ENCODE measurements at regions not wholly inside any gene's neighbourhood (a gene's known extent, or its start where the extent isn't known, plus 50 kb on each side); places are given as distances from the start of the nearest gene placed in this dataset.

DNA sequence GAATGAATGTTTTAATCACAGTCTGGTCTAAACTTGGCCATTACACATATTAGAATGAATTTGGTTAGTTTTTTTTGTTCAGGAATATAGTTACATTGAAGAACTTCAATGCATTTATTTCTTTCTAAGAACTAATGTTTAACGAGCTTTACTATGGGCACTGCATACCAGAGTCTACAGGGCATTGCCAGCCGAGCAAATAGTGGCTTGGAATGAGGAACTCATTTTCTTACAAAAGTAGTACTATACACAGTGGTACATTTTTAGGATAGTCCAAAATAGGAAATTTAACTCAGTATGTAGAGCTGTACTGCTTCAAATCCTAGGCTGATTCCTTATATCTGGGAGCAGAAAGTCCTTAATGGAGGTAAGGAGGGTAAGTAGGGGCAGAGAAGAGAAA, 155.4 kb downstream of the CARTPT start:
- H4K20me1 ChIP-seq (ENCODE audit: insufficient read depth, low read length), result no peaks in the 10 kb centered on the region
- POLR2A ChIA-PET, result no interaction called here
- H3K27ac ChIP-seq (ENCODE audit: extremely low read length, insufficient read depth, low read length), result no peak overlapping the region
- no peak for ATAC-seq
- no peaks in the 10 kb centered on the region for H3K36me3 ChIP-seq (replicated peaks in 1 of 2; ENCODE audit: control insufficient read depth in 1 of 2, insufficient read depth in 2 of 2, low read length in 2 of 2)
- no peaks in the 10 kb centered on the region for H3K9me3 ChIP-seq (ENCODE audit: low read length)
- H3K9ac ChIP-seq (ENCODE audit: insufficient read depth, low read depth, low read length), result no peak overlapping the region
- no TSS peak for BruUV-seq (replicated peaks)
- DNase-seq (ENCODE audit: low spot score), result no peak
- H3K4me1 ChIP-seq (ENCODE audit: insufficient read depth, low read length), result no peaks in the 10 kb centered on the region
- no peak for FAIRE-seq
- 0% methylated on average over 2 of the region's 2 CpGs for WGBS (ENCODE audit: low lambda C conversion rate)
- no peak overlapping the region for H2AFZ ChIP-seq (ENCODE audit: low read length)
- no peaks in the 10 kb centered on the region; a peak in 1 of 5 replicates for H3K27me3 ChIP-seq (ENCODE audit: control insufficient read depth in 1 of 2, insufficient read depth in 2 of 2, low read length in 2 of 2)
- H3K4me3 ChIP-seq (replicated peaks in 1 of 3; ENCODE audit: insufficient read depth in 1 of 3, low read depth in 2 of 3, low read length in 3 of 3), result no peak overlapping the region
- intact Hi-C loops (cut with micrococcal nuclease; ENCODE audit: unreplicated experiment) (no loop called here), in situ Hi-C loops (cut with HindIII; ENCODE audit: extremely low pct_ligation_motif_present, low pct_unique_long_range_greater_than_20kb) (no loop called here)
- TF ChIP-seq TEAD3 (CRISPR knock-in tag; optimal IDR thresholded peaks at IDR 0.05; ENCODE audit: borderline replicate concordance) (no peak), ZSCAN20 (CRISPR knock-in tag; IDR thresholded peaks at IDR 0.05; ENCODE audit: borderline replicate concordance) (no peak)
- TF ChIP-seq, protein P1, sequence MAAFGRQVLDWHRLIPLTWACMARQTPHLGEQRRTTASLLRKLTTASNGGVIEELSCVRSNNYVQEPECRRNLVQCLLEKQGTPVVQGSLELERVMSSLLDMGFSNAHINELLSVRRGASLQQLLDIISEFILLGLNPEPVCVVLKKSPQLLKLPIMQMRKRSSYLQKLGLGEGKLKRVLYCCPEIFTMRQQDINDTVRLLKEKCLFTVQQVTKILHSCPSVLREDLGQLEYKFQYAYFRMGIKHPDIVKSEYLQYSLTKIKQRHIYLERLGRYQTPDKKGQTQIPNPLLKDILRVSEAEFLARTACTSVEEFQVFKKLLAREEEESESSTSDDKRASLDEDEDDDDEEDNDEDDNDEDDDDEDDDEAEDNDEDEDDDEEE (CRISPR knock-in tag; IDR thresholded peaks at IDR 0.05), result no peak
- H3K4me2 ChIP-seq (ENCODE audit: low read depth, low read length), result no peak overlapping the region
- no peaks in the 10 kb centered on the region for H3K79me2 ChIP-seq (ENCODE audit: insufficient read depth, low read length)
- CTCF ChIA-PET (ENCODE audit: low intra/inter-chr PET ratio, low total read pairs), result no interaction called here

DNA sequence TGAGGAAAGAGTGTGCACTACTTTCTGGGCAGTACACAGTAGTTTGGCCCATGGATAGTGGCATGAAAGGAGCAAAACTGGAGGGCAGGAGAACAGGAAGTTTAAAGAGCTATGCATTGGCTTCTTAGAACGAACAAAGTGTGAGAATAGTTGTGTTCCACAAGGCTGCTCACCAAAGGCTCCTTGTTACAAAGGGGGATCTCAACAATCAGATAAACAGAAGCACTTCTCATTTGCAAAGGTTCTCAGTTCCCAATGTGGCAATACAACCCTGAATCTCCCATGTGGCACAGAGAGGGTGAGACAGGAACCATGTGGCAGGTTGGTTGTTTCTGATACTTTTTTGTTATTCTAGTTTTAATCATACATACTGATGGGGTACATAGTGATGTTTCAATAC, 158.4 kb downstream of the CARTPT start:
- WGBS (ENCODE audit: low lambda C conversion rate), result 6% methylated on average over 1 of the region's 1 CpG
- no peaks in the 10 kb centered on the region for H3K36me3 ChIP-seq (replicated peaks in 1 of 2; ENCODE audit: control insufficient read depth in 1 of 2, insufficient read depth in 2 of 2, low read length in 2 of 2)
- H3K27ac ChIP-seq (ENCODE audit: extremely low read length, insufficient read depth, low read length), result no peak overlapping the region
- no peaks in the 10 kb centered on the region for H3K4me1 ChIP-seq (ENCODE audit: insufficient read depth, low read length)
- DNase-seq (ENCODE audit: low spot score) (no peak), ATAC-seq (no peak), FAIRE-seq (no peak)
- intact Hi-C loops (cut with micrococcal nuclease; ENCODE audit: unreplicated experiment) (no loop called here), in situ Hi-C loops (cut with HindIII; ENCODE audit: extremely low pct_ligation_motif_present, low pct_unique_long_range_greater_than_20kb) (no loop called here)
- ChIA-PET POLR2A (no interaction called here), CTCF (ENCODE audit: low intra/inter-chr PET ratio, low total read pairs) (no interaction called here)
- no peaks in the 10 kb centered on the region for H3K79me2 ChIP-seq (ENCODE audit: insufficient read depth, low read length)
- H4K20me1 ChIP-seq (ENCODE audit: insufficient read depth, low read length), result no peaks in the 10 kb centered on the region
- no peak overlapping the region for H2AFZ ChIP-seq (ENCODE audit: low read length)
- no peak overlapping the region for H3K4me3 ChIP-seq (replicated peaks in 1 of 3; ENCODE audit: insufficient read depth in 1 of 3, low read depth in 2 of 3, low read length in 3 of 3)
- H3K27me3 ChIP-seq (ENCODE audit: control insufficient read depth in 1 of 2, insufficient read depth in 2 of 2, low read length in 2 of 2), result peaks cover 0 to 8% of the 10 kb centered on the region in 2 experiments; a peak in 2 of 5 replicates
- no peaks in the 10 kb centered on the region for H3K9me3 ChIP-seq (ENCODE audit: low read length)
- BruUV-seq (replicated peaks), result no TSS peak
- no peak overlapping the region for H3K9ac ChIP-seq (ENCODE audit: insufficient read depth, low read depth, low read length)
- H3K4me2 ChIP-seq (ENCODE audit: low read depth, low read length), result no peak overlapping the region
- TF ChIP-seq, protein P2, sequence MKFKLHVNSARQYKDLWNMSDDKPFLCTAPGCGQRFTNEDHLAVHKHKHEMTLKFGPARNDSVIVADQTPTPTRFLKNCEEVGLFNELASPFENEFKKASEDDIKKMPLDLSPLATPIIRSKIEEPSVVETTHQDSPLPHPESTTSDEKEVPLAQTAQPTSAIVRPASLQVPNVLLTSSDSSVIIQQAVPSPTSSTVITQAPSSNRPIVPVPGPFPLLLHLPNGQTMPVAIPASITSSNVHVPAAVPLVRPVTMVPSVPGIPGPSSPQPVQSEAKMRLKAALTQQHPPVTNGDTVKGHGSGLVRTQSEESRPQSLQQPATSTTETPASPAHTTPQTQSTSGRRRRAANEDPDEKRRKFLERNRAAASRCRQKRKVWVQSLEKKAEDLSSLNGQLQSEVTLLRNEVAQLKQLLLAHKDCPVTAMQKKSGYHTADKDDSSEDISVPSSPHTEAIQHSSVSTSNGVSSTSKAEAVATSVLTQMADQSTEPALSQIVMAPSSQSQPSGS (CRISPR knock-in tag; IDR thresholded peaks at IDR 0.05), result no peak
- TF ChIP-seq, protein P3, sequence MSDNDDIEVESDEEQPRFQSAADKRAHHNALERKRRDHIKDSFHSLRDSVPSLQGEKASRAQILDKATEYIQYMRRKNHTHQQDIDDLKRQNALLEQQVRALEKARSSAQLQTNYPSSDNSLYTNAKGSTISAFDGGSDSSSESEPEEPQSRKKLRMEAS (IDR thresholded peaks at IDR 0.05), result no peak
- TF ChIP-seq SNAPC2 (CRISPR knock-in tag; IDR thresholded peaks at IDR 0.05) (no peak), GATAD2A (CRISPR knock-in tag; IDR thresholded peaks at IDR 0.05) (no peak), KMT2B (CRISPR knock-in tag; IDR thresholded peaks at IDR 0.05) (no peak), ZNF230 (CRISPR knock-in tag; IDR thresholded peaks at IDR 0.05) (no peak), KAT7 (CRISPR knock-in tag; IDR thresholded peaks at IDR 0.05; ENCODE audit: borderline replicate concordance) (no peak), ZNF510 (CRISPR knock-in tag; IDR thresholded peaks at IDR 0.05; ENCODE audit: low read depth) (no peak), MAFF (IDR thresholded peaks at IDR 0.05; ENCODE audit: low read depth, low read length) (no peak), ZSCAN22 (CRISPR knock-in tag; IDR thresholded peaks at IDR 0.05) (no peak), YEATS2 (CRISPR knock-in tag; IDR thresholded peaks at IDR 0.05; ENCODE audit: borderline replicate concordance) (no peak), REPIN1 (CRISPR knock-in tag; IDR thresholded peaks at IDR 0.05; ENCODE audit: borderline replicate concordance, low read depth) (no peak)
- TF ChIP-seq, protein P4, sequence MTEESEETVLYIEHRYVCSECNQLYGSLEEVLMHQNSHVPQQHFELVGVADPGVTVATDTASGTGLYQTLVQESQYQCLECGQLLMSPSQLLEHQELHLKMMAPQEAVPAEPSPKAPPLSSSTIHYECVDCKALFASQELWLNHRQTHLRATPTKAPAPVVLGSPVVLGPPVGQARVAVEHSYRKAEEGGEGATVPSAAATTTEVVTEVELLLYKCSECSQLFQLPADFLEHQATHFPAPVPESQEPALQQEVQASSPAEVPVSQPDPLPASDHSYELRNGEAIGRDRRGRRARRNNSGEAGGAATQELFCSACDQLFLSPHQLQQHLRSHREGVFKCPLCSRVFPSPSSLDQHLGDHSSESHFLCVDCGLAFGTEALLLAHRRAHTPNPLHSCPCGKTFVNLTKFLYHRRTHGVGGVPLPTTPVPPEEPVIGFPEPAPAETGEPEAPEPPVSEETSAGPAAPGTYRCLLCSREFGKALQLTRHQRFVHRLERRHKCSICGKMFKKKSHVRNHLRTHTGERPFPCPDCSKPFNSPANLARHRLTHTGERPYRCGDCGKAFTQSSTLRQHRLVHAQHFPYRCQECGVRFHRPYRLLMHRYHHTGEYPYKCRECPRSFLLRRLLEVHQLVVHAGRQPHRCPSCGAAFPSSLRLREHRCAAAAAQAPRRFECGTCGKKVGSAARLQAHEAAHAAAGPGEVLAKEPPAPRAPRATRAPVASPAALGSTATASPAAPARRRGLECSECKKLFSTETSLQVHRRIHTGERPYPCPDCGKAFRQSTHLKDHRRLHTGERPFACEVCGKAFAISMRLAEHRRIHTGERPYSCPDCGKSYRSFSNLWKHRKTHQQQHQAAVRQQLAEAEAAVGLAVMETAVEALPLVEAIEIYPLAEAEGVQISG (CRISPR knock-in tag; IDR thresholded peaks at IDR 0.05), result no peak
